Activated CD8-positive, alpha-beta T cell treated with anti-CD3 and anti-CD28 coated beads, Interleukin-2, amount 10 ng/mL, durations not matched to agents 7 days and 5 days (primary cell): ENCODE measurements at regions not wholly inside any gene's neighbourhood (a gene's known extent, or its start where the extent isn't known, plus 50 kb on each side); places are given as distances from the start of the nearest gene placed in this dataset.
"Not testable (repeated sequence)": the region's sequence is repeated elsewhere in the genome, so short reads cannot be mapped to it uniquely, and the experiment has no call there.

Experiments used
- ATAC-seq: fragments of 150-1000 bp; cut with Tn5 transposase; one replicate; pipeline ENCODE4 v1.10.0; 2021; ENCODE audit warnings: moderate library complexity
- CTCF ChIA-PET: fragments of 350-600 bp; sonication (Branson Sonifier 250); formaldehyde crosslinking; loops from one replicate; lab custom pipeline; 2021; ENCODE audit warnings: antibody characterized with exemption; lab: Charles Lee
- POLR2A ChIA-PET: fragments of 350-600 bp; sonication (Branson Sonifier 250); formaldehyde crosslinking; loops from one replicate; lab custom pipeline; 2021; ENCODE audit warnings: antibody characterized with exemption; lab: Charles Lee
- DNase-seq: peaks from one replicate; pipeline ENCODE4 v3.0.0-alpha.2; 2020
- H3K27ac Mint-ChIP-seq: one replicate; pipeline ENCODE4 v1.8.0; 2021; ENCODE audit warnings: mild to moderate bottlenecking, mixed read lengths
- H3K27me3 Mint-ChIP-seq: one replicate; pipeline ENCODE4 v1.8.0; 2021; ENCODE audit warnings: low read depth, mixed read lengths
- H3K36me3 Mint-ChIP-seq: one replicate; pipeline ENCODE4 v1.8.0; 2021; ENCODE audit warnings: low read depth, mixed read lengths
- H3K4me1 Mint-ChIP-seq: one replicate; pipeline ENCODE4 v1.8.0; 2021; ENCODE audit warnings: low read depth, mixed read lengths
- H3K4me3 Mint-ChIP-seq: one replicate; pipeline ENCODE4 v1.8.0; 2021; ENCODE audit warnings: mild to moderate bottlenecking, mixed read lengths
- H3K9me3 Mint-ChIP-seq: one replicate; pipeline ENCODE4 v1.8.0; 2022; ENCODE audit warnings: mixed read lengths; ENCODE audit not compliant: insufficient read depth

DNA sequence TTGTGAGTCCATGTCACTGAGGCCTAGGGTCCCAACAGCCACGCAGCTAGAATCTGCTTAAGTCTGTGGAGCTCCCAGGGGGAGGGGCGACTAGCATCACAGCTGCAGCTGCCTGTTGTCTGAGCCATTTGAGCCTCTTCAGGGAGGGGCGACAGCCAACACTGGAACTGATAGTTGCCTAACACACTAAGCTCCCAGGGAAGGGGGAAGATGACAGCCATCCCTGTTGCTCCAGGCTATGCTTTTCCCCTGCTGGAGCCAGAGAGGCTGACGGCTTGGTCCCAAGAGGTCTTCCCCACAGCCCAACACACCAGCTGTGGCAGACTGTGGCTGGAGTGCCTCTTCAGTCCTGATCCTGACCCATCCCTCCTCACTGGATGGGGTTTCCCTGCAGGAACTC, 817.5 kb downstream of the NXPH1 start:
- Mint-ChIP-seq H3K4me3 (no peak overlapping the region), H3K27ac (no peak overlapping the region), H3K4me1 (no peaks in the 10 kb centered on the region), H3K9me3 (peaks cover 37% of the 10 kb centered on the region), H3K36me3 (no peaks in the 10 kb centered on the region), H3K27me3 (no peaks in the 10 kb centered on the region)
- no peak for DNase-seq
- CTCF ChIA-PET: no interaction called here
- ATAC-seq: no peak
- POLR2A ChIA-PET: no interaction called here

DNA sequence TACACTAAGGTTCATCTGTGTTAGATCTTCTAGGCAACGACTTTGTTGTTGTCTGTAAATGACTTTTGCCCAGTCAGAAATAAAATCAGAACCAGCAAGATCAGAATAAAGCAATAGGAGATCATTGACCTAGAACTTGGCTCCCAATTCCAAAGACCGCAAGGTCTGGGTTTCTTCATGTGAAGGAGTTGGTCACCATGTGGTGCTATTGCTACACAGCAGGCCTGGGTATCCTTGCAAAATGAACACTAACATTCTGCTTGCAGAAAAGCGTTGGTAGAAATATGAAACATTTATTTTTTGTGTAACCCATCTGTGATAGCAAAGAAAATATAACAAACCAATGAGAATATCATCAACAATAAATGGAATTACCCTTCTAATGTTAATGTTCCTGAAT, 831.0 kb downstream of the NXPH1 start:
- Mint-ChIP-seq H3K27me3 (no peaks in the 10 kb centered on the region), H3K4me1 (no peaks in the 10 kb centered on the region), H3K9me3 (peaks cover 33% of the 10 kb centered on the region), H3K4me3 (no peak overlapping the region), H3K27ac (no peak overlapping the region), H3K36me3 (no peaks in the 10 kb centered on the region)
- DNase-seq (no peak), ATAC-seq (no peak)
- CTCF ChIA-PET: no interaction called here
- POLR2A ChIA-PET: no interaction called here

DNA sequence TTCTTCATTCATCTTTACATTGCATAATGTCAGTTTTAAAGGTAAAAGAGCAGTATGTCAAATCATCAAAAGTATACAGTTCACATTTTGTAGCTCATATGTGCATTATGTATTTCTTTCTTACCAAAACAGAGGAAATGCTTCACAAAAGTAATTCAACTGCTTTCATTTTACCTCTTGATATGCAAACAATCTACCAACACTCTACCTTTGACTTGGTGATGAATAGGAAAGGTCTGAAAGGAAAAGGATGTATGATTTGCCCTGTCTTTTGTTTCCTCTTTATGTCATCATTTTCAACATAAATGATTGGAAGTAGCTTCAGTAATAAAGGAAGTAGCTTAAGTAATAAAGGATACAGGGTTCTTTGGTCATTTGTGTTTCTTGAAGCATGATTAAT, 846.7 kb downstream of the NXPH1 start:
- H3K27me3 Mint-ChIP-seq: no peaks in the 10 kb centered on the region
- ChIA-PET CTCF (no interaction called here), POLR2A (no interaction called here)
- ATAC-seq (no peak), DNase-seq (no peak)
- peaks cover 26% of the 10 kb centered on the region for H3K9me3 Mint-ChIP-seq
- H3K4me1 Mint-ChIP-seq: no peaks in the 10 kb centered on the region
- no peaks in the 10 kb centered on the region for H3K36me3 Mint-ChIP-seq
- H3K27ac Mint-ChIP-seq: no peak overlapping the region
- no peak overlapping the region for H3K4me3 Mint-ChIP-seq

DNA sequence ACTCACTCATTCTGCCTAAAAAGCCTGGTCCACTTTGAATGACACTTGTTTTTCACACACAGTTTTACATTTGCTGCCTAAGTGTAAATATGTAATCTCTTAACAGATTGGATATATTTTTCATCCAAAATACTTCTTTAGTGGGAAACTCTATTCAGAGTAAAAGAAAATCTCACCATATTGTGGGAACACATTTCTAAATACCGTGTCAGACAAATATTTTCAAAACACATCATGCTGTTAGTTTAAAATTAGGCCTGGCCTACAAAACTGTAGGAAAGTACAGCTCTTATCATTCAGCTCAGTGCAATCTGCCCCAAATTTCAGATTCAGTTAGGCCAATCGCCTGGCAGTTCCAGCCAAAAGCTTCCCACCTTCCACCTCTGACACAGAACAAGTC, 849.8 kb downstream of the NXPH1 start:
- Mint-ChIP-seq H3K4me3 (no peak overlapping the region), H3K9me3 (peaks cover 31% of the 10 kb centered on the region), H3K27ac (no peak overlapping the region), H3K4me1 (no peaks in the 10 kb centered on the region), H3K27me3 (no peaks in the 10 kb centered on the region), H3K36me3 (no peaks in the 10 kb centered on the region)
- no peak for ATAC-seq
- ChIA-PET POLR2A (no interaction called here), CTCF (no interaction called here)
- no peak for DNase-seq

DNA sequence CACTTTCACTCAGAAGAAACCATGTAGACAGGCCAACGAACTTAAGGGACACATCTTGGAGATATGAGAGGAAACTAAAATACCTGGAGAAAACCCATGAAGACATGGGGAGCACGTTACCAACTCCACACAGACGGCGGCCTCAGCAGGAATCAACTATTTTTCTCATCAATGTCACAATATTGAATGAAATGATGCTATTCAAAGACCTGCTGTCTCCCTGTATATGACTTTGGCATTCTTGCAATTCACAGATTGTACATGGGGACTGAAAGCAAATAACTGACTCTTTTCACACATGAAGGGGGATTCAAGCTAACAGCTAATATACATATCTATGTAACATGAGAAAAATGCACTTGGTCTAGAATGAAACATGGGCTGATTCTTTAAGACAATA, 869.0 kb downstream of the NXPH1 start:
- CTCF ChIA-PET: no interaction called here
- DNase-seq (no peak), ATAC-seq (no peak)
- Mint-ChIP-seq H3K4me1 (no peaks in the 10 kb centered on the region), H3K9me3 (peaks cover 3% of the 10 kb centered on the region), H3K27ac (no peak overlapping the region), H3K36me3 (no peaks in the 10 kb centered on the region), H3K27me3 (no peaks in the 10 kb centered on the region), H3K4me3 (no peak overlapping the region)
- POLR2A ChIA-PET: no interaction called here

DNA sequence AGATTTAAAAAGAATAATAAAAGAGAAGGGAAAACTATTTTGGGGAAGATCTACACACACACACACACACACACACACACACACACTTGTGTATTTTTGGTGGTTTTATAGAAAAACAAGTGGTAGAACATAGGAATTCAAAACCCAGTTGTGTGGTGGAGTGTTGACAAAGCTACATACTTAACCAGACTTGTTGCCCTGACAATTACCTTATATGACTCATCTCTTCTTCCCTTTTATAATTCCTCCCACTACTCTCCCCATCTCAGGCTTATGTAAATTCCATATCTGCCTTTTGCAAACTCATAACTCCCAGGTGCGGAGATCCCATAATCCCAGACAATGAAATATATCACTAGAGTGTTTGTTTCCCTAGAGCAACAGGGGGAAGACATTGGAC, 873.7 kb downstream of the NXPH1 start:
- Mint-ChIP-seq H3K27ac (no peak overlapping the region), H3K9me3 (peaks cover 9% of the 10 kb centered on the region), H3K36me3 (no peaks in the 10 kb centered on the region), H3K4me1 (no peaks in the 10 kb centered on the region), H3K4me3 (no peak overlapping the region), H3K27me3 (no peaks in the 10 kb centered on the region)
- CTCF ChIA-PET: no interaction called here
- no peak for DNase-seq
- no peak for ATAC-seq
- POLR2A ChIA-PET: no interaction called here

DNA sequence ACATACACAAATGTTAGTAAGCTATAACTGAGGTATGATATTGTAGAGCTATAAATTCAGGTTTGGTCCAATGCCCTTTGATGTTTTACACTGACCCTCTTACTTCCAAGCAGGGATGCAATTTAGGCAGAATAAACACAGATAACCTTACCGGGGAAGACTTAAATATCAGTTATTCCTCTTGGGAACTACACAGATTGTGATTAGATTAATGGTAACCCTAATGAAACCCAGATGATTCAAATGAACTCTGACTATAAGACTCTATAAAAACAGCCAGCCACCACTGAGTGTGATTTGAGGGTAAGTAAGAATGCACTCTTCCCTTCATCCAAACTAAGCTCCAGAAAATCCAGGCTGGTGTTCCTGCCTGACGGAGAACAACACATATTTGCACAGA, 891.1 kb downstream of the NXPH1 start:
- POLR2A ChIA-PET: no interaction called here
- ATAC-seq: no peak
- H3K36me3 Mint-ChIP-seq: no peaks in the 10 kb centered on the region
- CTCF ChIA-PET: no interaction called here
- H3K9me3 Mint-ChIP-seq: peaks cover 20% of the 10 kb centered on the region
- H3K27me3 Mint-ChIP-seq: no peaks in the 10 kb centered on the region
- H3K4me1 Mint-ChIP-seq: no peaks in the 10 kb centered on the region
- H3K27ac Mint-ChIP-seq: no peak overlapping the region
- no peak overlapping the region for H3K4me3 Mint-ChIP-seq
- no peak for DNase-seq

GRCh38 chr7:9328296-9328695, 894.9 kb downstream of the NXPH1 start:
- no peaks in the 10 kb centered on the region for H3K27me3 Mint-ChIP-seq
- H3K4me1 Mint-ChIP-seq: no peaks in the 10 kb centered on the region
- no peak for DNase-seq
- H3K27ac Mint-ChIP-seq: no peak overlapping the region
- ChIA-PET CTCF (no interaction called here), POLR2A (no interaction called here)
- H3K9me3 Mint-ChIP-seq: peaks cover 26% of the 10 kb centered on the region
- no peaks in the 10 kb centered on the region for H3K36me3 Mint-ChIP-seq
- no peak overlapping the region for H3K4me3 Mint-ChIP-seq
- no peak for ATAC-seq

DNA sequence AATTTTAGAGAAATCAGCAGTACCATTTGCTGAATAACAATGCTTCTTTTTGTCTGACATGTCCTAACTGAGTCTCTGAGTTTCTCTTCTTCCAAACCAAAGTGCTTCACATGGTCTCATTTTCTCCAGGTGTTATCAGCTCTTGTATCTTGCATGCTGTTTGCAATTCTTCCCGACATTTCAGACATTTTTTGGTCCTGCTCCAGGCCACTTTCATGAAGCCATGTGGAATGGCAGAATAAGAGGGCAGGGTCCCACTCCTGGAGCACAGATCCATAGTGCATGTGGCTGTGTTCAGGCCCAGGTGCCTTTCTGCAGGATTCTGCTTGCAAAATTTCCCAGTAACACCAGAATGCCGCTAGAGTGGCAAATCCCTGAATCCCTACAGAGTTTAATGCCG, 916.2 kb downstream of the NXPH1 start:
- POLR2A ChIA-PET: no interaction called here

GRCh38 chr7:9391221-9391620, 957.8 kb downstream of the NXPH1 start:
- H3K9me3 Mint-ChIP-seq: peaks cover 17% of the 10 kb centered on the region

More for the DNA sequence above, 916.2 kb downstream of the NXPH1 start:
- H3K27ac Mint-ChIP-seq: no peak overlapping the region
- CTCF ChIA-PET: no interaction called here
- H3K9me3 Mint-ChIP-seq: peaks cover 3% of the 10 kb centered on the region
- H3K4me3 Mint-ChIP-seq: no peak overlapping the region
- no peaks in the 10 kb centered on the region for H3K27me3 Mint-ChIP-seq
- no peaks in the 10 kb centered on the region for H3K4me1 Mint-ChIP-seq
- ATAC-seq (no peak), DNase-seq (no peak)
- no peaks in the 10 kb centered on the region for H3K36me3 Mint-ChIP-seq

GRCh38 chr7:9391984-9392383, 958.6 kb downstream of the NXPH1 start:
- Mint-ChIP-seq H3K4me3 (no peak overlapping the region), H3K36me3 (no peaks in the 10 kb centered on the region), H3K4me1 (no peaks in the 10 kb centered on the region), H3K9me3 (peaks cover 13% of the 10 kb centered on the region), H3K27me3 (no peaks in the 10 kb centered on the region), H3K27ac (no peak overlapping the region)
- ChIA-PET CTCF (no interaction called here), POLR2A (no interaction called here)
- ATAC-seq (no peak), DNase-seq (no peak)

More at GRCh38 chr7:9391221-9391620, 957.8 kb downstream of the NXPH1 start:
- Mint-ChIP-seq H3K4me3 (no peak overlapping the region), H3K36me3 (no peaks in the 10 kb centered on the region), H3K4me1 (no peaks in the 10 kb centered on the region), H3K27me3 (no peaks in the 10 kb centered on the region), H3K27ac (no peak overlapping the region)
- CTCF ChIA-PET: no interaction called here
- ATAC-seq (no peak), DNase-seq (no peak)
- POLR2A ChIA-PET: no interaction called here

GRCh38 chr7:9404386-9404785, 971.0 kb downstream of the NXPH1 start:
- H3K9me3 Mint-ChIP-seq, H3K4me1 Mint-ChIP-seq, H3K27ac Mint-ChIP-seq, H3K27me3 Mint-ChIP-seq, DNase-seq, H3K4me3 Mint-ChIP-seq, ATAC-seq, POLR2A ChIA-PET, CTCF ChIA-PET, H3K36me3 Mint-ChIP-seq: not testable (repeated sequence)

- no peak overlapping the region for H3K4me3 Mint-ChIP-seq
- no peak for ATAC-seq
- no peaks in the 10 kb centered on the region for H3K27me3 Mint-ChIP-seq
- H3K27ac Mint-ChIP-seq: no peak overlapping the region
- POLR2A ChIA-PET: no interaction called here
- no peaks in the 10 kb centered on the region for H3K4me1 Mint-ChIP-seq
- H3K9me3 Mint-ChIP-seq: peaks cover 4% of the 10 kb centered on the region
- no peaks in the 10 kb centered on the region for H3K36me3 Mint-ChIP-seq
- CTCF ChIA-PET: no interaction called here
- DNase-seq: no peak
Measured at GRCh38 chr7:9407816-9408215, 974.4 kb downstream of the NXPH1 start.
